Spleen (tissue), 7 donors: ENCODE measurements at regions not wholly inside any gene's neighbourhood (a gene's known extent, or its start where the extent isn't known, plus 50 kb on each side); places are given as distances from the start of the nearest gene placed in this dataset.

Experiments
- POLR2A ChIP-seq, 3 donors: fragments of 450-650 bp; IDR thresholded peaks; one replicate each; pipeline ENCODE4 v1.5.1; 2017; ENCODE audit warnings: antibody characterized with exemption in 3 of 3, mild to moderate bottlenecking in 1 of 3
- TF ChIP-seq, protein P1 (sequence below), 11 experiments: fragments of 200-600 bp in 7 of 11; fragments of 450-650 bp in 4 of 11; sonication (generic) in 4 of 11; IDR thresholded peaks in 8 of 11; conservative IDR thresholded peaks in 3 of 11; 1 replicate in 7 of 11; 2 replicates in 4 of 11; pipeline versions ENCODE4 v1.4.0 to v1.8.0; 2016 to 2021; ENCODE audit warnings: antibody characterized with exemption in 11 of 11, inconsistent platforms in 4 of 11, mild to moderate bottlenecking in 1 of 11
- donor health status: DM: no; HTN: no; CAD: no; lungs with moderate emphysema.
- donor health status: DM: no; HTN: no; CAD: no.
- donor health status: DM: no; HTN: no; CAD: no.

DNA sequence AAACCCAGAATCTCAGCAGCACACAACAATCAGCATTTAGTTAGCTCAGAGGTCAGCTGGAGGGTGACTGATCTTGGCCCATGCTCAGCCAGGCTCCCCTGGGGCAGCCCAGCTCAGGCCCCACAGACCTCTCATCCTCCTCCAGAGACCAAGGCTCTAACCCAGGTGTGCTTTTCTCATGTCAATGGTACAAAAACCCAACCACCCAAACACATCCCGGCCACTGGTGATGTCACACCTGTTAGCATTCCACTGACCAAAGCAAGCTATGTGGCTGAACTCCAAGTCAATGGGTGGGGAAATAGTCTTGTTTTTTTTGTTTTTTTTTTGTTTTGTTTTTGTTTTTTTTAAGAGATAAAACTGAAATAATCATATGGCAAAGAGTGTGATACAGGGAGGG is 77.5 kb downstream of the CYTL1 start:
- TF ChIP-seq, protein P1, sequence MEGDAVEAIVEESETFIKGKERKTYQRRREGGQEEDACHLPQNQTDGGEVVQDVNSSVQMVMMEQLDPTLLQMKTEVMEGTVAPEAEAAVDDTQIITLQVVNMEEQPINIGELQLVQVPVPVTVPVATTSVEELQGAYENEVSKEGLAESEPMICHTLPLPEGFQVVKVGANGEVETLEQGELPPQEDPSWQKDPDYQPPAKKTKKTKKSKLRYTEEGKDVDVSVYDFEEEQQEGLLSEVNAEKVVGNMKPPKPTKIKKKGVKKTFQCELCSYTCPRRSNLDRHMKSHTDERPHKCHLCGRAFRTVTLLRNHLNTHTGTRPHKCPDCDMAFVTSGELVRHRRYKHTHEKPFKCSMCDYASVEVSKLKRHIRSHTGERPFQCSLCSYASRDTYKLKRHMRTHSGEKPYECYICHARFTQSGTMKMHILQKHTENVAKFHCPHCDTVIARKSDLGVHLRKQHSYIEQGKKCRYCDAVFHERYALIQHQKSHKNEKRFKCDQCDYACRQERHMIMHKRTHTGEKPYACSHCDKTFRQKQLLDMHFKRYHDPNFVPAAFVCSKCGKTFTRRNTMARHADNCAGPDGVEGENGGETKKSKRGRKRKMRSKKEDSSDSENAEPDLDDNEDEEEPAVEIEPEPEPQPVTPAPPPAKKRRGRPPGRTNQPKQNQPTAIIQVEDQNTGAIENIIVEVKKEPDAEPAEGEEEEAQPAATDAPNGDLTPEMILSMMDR (IDR thresholded peaks at IDR 0.05 in 8 of 11, conservative IDR thresholded peaks at IDR 0.05 in 3 of 11): no peak
- no peak for TF ChIP-seq POLR2A (IDR thresholded peaks at IDR 0.05)
